NCI-H146 (cell line): ENCODE measurements at regions not wholly inside any gene's neighbourhood (a gene's known extent, or its start where the extent isn't known, plus 50 kb on each side); places are given as distances from the start of the nearest gene placed in this dataset.

ENCODE experiments used
- DNase-seq: peaks from one replicate; lab custom pipeline; 2025; lab: John Stamatoyannopoulos, UW

DNA sequence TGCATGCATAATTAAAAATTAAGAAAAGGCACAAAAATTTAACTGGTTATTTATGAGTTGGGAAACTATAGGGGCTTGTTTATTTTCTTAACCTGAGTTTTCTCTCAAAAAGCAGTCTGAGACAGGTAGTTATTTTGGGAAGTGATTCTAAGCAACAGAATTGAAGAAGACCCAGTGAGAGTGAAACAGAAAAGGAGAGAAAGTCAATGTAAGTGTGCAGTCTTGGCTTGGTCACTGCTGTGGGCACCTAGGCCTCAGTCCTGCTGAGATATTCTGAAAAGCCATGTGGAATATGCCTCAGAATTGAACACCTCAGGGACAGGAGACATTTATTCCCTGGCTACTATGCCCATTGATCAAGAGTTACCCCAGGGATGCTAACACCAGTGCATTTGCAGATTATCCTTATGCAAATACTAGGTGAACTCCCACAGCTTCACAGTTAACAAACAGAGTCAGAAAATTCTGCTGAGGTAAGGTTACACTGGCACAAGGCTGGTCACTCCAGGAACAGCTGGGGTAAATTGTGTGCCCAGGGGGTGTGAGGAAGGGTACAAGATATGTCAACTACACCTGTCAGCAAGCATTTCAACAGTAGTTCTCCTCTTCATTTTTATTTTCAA is 222.7 kb downstream of the EFHB start:
- DNase-seq: no peak

- DNase-seq: no peak
These were observed 231.5 kb downstream of the EFHB start for GRCh38 chr3:19702416-19703078.

DNA sequence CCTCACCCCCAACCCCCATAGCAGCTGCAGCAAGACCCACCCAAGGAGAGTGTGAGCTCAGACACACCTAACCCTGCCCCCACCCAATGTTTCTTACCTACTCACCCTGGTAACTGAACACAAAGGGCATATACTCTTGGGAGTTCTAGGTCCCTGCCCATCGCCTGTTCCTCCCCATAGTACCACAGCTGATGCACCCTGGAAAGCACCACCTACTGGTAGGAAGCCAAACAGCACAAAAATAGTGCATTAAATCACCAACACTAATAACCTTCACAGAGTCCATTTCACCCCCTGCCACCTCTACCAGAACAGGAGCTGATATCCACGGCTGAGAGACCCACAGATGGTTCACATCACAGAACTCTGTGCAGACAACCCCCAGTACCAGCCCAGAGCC is 245.2 kb downstream of the EFHB start:
- DNase-seq: no peak

- no peak for DNase-seq
These were observed 265.9 kb downstream of the EFHB start for GRCh38 chr3:19668163-19668562.

- no peak for DNase-seq
These were observed 271.5 kb downstream of the EFHB start for GRCh38 chr3:19662486-19662885.

DNA sequence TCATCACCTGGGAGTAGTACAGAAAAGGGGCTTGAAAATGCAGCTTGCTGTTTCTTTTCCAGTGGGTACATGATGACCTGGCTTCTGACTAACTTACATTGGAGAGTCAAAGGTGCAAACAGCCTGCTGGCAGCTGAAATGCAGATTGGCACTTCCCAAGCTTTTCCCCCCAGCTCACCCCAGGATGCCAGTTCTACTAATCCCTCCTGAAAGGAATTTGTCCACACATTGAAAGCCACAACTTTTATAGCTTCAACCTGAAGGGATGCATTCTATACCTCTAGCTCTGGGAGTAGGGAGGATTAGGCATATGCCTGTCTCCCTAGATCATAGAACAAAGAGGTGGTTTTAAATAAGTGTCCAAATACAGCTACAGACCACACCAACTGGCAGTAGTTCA is 281.7 kb downstream of the EFHB start:
- DNase-seq: no peak

DNA sequence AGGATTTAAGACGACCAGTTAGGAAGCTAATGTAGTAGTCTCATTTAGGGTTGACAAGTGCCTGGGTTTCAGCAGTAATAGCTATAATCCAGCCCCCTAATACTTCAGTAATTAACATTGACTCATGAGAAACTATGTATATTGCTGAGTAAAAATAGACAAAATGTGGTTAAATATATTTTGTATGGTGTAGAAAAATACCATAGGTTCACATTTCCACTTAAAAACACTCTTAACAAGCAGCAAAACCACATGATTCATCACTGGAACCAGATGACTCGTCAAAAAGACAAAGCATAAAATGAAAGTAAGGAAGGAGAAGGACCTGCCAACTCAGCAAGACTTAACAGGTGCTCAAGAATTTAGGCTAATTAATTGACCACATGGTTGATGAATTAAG is 288.9 kb downstream of the EFHB start:
- DNase-seq: no peak

GRCh38 chr3:19644405-19644804 is 289.6 kb downstream of the EFHB start:
- DNase-seq: no peak

DNA sequence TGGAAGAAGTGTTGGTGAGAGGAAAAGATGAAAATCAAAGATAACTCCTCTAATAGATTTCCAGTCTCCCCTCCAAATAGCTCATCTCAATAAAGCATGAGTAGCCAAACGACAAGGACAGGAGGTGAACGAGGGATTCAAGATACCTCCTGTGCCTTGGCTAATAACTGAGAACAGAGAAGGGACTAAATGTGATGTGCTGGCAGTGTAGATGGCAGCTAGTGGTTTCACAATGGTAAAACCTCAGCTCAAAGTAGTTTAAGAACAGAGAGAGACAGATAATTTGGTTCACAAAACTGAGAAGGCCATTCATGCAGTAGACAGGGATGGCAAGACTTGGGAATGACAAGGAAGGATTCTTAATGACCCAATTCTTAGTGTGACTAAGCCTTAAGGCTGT is 292.6 kb downstream of the EFHB start:
- no peak for DNase-seq

GRCh38 chr3:19632099-19633074 is 301.6 kb downstream of the EFHB start:
- peak; percentile 1 for DNase-seq

GRCh38 chr3:19598870-19599269 is 335.1 kb downstream of the EFHB start:
- no peak for DNase-seq

GRCh38 chr3:19596408-19596807 is 337.6 kb downstream of the EFHB start:
- no peak for DNase-seq

- no peak for DNase-seq
These were observed 338.1 kb downstream of the EFHB start for GRCh38 chr3:19595884-19596283.
